Astrocyte (in vitro differentiated cells and primary cell): ENCODE measurements at regions not wholly inside any gene's neighbourhood (a gene's known extent, or its start where the extent isn't known, plus 50 kb on each side); places are given as distances from the start of the nearest gene placed in this dataset.

Source experiments
- CTCF ChIP-seq: IDR thresholded peaks from 2 replicates; pipeline ENCODE4 v1.5.1; 2011; ENCODE audit warnings: low read depth, mild to moderate bottlenecking, inconsistent platforms, low read length, moderate library complexity; ENCODE audit not compliant: insufficient read depth
- EZH2 ChIP-seq: IDR thresholded peaks from 2 replicates; pipeline ENCODE4 v1.6.1; 2012; ENCODE audit warnings: mild to moderate bottlenecking, low read length, inconsistent platforms; ENCODE audit not compliant: insufficient read depth

DNA sequence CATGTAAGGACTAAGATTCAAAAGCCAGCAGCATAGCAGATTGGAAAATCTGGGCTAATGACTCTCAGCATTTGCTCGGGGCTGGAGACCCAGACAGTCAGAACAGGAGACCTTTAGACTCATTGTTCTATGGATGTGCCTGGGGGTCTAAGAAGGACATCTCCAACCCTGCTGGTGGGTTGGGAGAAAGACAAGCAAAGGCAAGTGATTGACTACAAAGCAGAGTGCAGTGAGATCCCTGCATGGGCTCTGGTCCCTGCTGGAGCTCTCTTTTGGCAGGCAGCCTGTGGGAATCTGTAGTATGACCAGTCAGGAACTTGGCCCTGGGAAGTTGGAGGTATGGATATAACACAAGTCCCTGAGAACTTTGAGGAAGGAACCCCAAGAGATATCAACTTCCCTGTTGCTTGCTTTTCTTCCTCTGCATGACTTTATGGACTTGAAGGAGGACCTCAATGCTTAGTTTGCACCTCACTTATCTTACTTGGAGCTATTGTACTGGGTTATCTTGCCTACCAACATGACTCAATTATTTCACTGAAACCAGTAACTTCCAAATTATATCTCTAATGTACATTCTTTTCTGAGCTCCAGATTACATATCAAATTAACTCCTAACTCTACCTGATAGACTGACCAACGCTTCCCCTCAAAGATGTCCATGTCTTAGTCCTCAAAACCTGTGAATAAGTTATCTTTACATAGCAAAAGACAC lies 236.0 kb downstream of the CYRIA start:
- TF ChIP-seq EZH2, result no peak
- no peak for TF ChIP-seq CTCF
